Dermis blood vessel endothelial cell (primary cell): ENCODE measurements at regions not wholly inside any gene's neighbourhood (a gene's known extent, or its start where the extent isn't known, plus 50 kb on each side); places are given as distances from the start of the nearest gene placed in this dataset.
A peak's percentile ranks its signal among the peaks of the same experiment; 100 is the strongest.
"Not testable (repeated sequence)": the region's sequence is repeated elsewhere in the genome, so short reads cannot be mapped to it uniquely, and the experiment has no call there.

Source experiments
- DNase-seq: peaks from one replicate; pipeline ENCODE4 v3.0.0; 2010

DNA sequence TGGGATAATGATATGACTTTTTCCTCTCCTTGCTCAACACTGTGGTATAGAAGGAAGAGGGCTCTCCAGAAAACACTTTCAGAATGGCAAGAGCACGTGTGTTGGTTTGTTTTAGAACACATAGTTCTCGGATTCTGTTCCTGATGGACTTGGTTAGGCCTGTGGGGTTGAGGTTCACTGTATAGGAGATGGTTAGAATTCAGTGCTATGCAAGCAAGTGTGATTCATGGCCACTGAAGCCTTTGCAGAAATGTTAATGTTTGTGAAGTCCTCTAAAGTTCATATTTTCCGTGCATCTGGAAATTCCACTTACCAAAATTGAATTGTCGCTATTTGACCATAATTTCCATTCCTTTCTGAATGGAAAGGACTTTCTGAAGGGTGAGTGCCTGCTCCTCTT lies 233.2 kb upstream of the DDHD1 start:
- no peak for DNase-seq

DNA sequence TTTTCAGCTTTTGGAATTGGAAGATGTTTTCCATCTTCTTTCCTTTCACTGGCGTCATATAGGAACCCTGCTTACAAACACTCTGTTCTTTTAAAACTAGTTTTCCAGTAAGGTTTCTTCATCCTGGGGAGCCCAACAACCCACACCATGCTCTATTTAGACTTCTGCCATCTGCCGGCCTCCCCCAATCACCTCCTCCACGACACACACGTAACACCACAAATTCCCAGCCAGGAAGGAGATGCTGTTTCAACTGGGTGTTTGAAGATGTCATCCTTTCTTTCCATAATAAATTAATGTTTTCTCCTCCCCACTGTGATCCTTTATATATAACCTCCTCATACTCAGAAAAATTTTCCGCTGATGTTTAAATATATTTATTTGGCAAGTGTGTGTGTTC lies 231.4 kb upstream of the DDHD1 start:
- DNase-seq: no peak

GRCh38 chr14:53384073-53384472 lies 230.9 kb upstream of the DDHD1 start:
- no peak for DNase-seq

GRCh38 chr14:53381895-53382294 lies 228.8 kb upstream of the DDHD1 start:
- DNase-seq: no peak

DNA sequence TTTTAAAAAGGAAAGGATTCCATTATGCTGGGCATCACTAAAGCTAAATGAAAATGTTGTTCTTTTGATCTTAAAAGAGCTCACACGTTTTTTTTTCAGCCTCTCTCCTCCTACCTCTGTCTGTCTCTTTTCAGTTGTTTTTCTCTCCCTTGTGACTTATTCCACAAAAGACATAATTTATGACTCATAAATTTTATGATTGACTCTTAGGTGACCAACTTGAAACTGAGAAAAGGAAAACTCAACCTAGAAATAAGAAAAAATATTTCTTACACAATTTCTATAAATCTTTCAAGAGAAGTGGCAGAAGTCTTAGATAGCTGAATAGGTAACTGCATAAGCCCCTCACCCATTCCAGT lies 227.7 kb upstream of the DDHD1 start:
- no peak for DNase-seq

- DNase-seq: no peak
These were observed 227.1 kb upstream of the DDHD1 start for GRCh38 chr14:53380052-53380866.

DNA sequence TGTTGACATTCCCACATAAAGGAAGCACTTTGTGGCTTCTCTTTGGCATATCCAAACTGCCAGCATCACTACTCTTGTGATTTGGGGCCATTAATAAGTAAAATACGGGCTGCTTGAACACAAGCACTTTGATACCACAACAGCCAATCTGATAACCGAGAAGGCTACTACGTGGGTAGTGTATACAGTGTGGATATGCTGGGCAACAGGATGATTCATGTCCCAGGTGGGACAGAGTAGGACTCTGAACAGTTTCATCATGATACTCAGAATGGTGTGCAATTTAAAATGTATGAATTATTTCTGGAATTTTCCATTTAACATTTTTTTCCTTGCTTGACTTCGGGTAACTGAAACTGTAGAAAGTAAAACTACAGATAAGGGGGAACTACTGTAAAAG lies 225.0 kb upstream of the DDHD1 start:
- DNase-seq: no peak

DNA sequence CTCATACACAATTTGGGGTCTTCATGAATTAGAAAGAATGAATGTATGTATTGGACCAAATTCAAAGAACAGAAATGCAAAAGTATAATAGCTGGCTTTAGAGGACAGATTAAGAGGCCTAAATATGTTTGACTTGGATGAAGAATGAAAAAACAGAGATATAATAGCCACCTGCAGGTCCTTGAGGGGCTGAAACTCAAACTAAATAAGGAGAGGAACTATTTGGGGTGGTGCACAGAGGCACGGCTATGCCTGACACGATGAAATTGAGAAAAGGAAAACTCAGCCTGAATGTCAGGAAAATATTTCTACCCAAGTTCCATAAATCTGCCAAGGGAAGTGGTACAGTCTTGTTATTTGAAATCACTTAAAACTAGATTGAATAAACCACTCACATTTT lies 222.9 kb upstream of the DDHD1 start:
- no peak for DNase-seq

GRCh38 chr14:53375599-53375998 lies 222.5 kb upstream of the DDHD1 start:
- DNase-seq: no peak

- peak; percentile 44 for DNase-seq
These were observed 215.6 kb upstream of the DDHD1 start for GRCh38 chr14:53368711-53369201.

GRCh38 chr14:53368066-53368465 lies 214.9 kb upstream of the DDHD1 start:
- DNase-seq: no peak

GRCh38 chr14:53367644-53368026 lies 214.5 kb upstream of the DDHD1 start:
- DNase-seq: no peak

- peak; percentile 54 for DNase-seq
These were observed 212.5 kb upstream of the DDHD1 start for GRCh38 chr14:53365486-53366130.

- not testable (repeated sequence) for DNase-seq
These were observed 209.8 kb upstream of the DDHD1 start for GRCh38 chr14:53362916-53363315.

- no peak for DNase-seq
These were observed 207.7 kb upstream of the DDHD1 start for GRCh38 chr14:53360829-53361228.

DNA sequence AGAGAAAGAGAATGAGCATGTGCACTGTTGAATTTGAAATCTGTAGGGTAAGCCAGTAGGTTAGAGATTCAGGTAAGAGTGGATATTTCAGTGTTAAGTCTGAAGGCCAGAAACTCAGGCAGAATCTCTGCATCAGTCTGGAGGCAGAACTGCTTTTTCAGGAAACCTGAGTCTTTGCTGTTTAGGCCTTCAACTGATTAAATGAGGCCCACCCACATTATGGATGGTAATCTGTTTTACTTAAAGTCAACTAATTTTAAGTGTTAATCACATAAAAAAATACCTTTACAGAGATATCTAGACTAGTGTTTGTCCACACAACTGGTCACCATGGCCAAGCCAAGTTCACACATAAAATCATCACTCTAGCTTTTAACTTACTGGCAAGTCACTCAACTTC lies 205.0 kb upstream of the DDHD1 start:
- DNase-seq: no peak

DNA sequence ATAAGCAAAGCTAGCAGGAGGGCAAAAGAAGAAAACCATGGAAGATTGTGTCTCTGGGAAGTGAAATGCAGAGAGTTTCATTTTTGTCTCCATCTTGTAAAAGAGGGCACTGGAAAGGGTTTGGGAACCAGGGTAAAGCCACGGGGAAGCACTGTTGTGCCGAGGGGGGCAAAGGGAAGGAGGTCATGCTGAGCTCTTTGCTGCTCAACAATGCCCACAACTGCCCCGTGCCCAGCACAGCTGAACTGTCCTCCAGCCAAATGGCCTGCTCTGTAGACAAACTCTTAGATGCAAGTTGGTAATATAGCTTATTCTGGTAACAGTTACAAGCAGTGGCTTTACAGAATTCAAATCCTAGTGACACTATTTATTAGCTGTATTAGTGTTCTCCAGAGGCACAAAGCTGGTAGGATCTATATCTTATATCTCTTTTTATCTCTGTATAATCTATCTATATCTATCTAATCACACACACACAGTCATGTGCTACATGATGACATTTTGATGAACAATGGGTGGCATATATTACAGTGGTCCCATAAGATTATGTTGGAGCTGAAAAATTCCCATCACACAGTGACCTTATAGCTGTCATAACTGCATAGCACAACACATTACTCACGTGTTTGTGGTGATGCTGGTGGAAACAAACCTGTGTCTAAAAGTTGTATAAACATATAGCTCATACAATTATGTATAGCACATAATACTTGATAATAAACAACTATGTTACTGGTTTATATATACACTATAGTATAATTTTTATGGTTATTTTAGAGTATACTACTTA lies 203.4 kb upstream of the DDHD1 start:
- no peak for DNase-seq

- peak; percentile 46 for DNase-seq
These were observed 202.5 kb upstream of the DDHD1 start for GRCh38 chr14:53355581-53356112.

DNA sequence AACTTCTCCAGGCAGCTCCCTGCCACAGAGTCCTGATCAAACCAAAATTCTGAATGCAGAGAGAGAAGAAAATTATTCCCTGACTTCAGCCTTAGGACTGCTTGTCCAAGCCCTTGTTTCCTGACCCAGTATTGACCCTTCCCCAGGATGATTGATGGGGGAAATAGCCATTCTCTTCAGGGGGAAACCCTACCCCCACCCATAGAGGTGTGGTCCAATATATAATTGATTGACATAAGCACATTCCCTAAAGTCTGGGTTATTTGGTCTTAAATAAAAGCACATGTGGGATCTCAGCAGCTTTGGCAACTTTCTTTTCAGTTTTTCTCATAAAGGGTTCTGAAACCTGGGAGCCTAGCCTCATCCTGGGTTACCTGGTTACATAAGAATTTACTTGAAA lies 201.2 kb upstream of the DDHD1 start:
- no peak for DNase-seq

DNA sequence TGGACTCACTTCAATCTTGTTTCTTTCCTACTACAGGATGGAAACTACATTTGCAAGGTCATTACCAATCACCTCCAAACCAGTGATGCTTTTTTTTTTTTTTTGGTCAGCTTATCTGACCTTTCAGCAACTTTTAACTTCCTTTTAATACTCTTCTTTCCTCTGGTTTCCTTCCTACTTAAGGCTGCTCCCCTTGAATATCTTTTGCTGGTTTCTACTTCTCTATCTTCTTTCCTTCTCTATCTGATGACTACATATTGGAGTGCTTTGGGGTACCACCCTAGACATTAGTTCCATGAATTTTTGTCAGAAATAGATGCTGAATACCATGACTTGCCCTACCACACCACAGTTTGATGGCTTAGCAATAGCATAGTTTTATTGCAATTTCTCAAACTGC lies 197.7 kb upstream of the DDHD1 start:
- DNase-seq: no peak

DNA sequence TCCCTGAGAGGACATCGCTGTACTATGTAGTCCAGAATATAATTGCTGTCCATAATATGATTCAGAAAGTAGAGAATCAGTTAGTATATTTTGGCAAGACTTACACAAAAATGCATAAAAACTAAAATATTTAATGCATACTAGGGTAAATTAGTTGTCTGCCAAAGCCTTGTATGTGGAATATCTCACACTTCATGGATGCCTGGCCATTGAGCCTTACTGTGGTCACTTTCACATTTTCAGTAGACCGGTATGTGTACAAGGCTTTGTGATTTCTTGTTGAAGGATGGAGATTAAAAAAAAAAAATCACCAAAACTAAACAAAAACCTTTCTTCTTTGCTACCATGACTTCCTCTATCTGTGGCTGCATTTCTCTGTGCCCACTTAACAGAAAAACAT lies 197.3 kb upstream of the DDHD1 start:
- no peak for DNase-seq

GRCh38 chr14:53346988-53347387 lies 193.9 kb upstream of the DDHD1 start:
- DNase-seq: no peak

GRCh38 chr14:53341324-53341723 lies 188.2 kb upstream of the DDHD1 start:
- DNase-seq: no peak
